HG03575 (cell line): ENCODE measurements at regions not wholly inside any gene's neighbourhood (a gene's known extent, or its start where the extent isn't known, plus 50 kb on each side); places are given as distances from the start of the nearest gene placed in this dataset.

Experiments used
- ATAC-seq: cut with Tn5 transposase; IDR thresholded peaks from one replicate; pipeline ENCODE4 v1.9.1; 2021; ENCODE audit not compliant: unreplicated experiment, insufficient number of reproducible peaks, low FRiP score; ENCODE audit errors: extremely low read depth

DNA sequence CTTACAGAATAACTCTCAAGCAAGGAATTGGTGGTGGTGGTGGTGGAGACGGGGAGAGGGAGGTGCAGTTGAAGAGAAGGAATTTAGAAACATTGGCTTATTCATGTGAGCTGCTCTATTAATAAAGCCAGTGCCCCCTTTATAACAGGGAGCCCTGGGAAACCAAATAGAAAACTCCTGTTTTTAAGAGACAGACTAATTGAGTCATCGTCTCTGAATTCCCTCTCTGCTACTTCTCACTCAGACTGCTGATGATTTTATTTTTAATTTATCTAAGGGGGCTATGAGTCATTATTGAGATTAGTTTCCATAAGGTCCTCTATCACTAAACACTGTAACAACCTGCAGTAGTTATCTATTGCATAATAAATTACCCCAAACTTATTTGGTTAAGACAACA, 145.9 kb upstream of the GALNT15 start:
- ATAC-seq = no peak

DNA sequence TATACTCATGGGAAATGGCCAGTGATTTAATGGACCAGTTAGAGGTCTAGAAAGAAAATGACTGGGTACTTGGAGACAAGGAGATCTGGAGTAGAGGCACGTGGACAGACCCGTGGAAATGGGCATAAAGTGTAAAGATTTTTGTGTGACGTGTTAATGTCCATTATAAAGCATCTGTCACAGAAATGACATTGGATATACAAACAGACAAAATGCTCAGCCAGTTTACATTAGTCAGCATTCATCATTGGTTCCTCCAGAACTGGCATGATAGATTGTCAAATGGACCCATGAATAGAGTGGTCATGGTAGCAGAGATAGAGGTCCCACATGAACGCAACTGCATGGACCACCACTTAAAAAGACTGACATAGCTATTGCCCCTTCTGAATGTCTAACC, 144.1 kb upstream of the GALNT15 start:
- ATAC-seq = no peak

DNA sequence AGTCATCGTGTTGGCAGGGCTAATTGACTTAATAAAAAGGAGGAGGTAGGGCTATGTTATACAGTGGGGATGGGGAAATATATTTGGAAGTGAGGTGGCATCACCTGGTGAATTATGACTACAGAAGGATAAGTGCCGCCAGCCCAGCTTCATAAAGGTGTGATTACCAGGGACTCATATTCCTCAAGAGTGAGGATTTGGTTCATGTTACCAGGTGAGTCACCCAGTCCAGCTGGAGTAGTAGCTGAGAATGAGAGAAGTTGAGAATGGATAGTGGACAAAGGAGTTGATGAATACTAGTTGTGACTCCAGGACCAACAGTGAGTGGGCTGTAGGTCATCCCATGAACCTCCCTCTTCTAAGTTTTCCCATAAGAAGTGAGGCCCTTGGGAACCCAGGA, 143.0 kb upstream of the GALNT15 start:
- no peak for ATAC-seq

DNA sequence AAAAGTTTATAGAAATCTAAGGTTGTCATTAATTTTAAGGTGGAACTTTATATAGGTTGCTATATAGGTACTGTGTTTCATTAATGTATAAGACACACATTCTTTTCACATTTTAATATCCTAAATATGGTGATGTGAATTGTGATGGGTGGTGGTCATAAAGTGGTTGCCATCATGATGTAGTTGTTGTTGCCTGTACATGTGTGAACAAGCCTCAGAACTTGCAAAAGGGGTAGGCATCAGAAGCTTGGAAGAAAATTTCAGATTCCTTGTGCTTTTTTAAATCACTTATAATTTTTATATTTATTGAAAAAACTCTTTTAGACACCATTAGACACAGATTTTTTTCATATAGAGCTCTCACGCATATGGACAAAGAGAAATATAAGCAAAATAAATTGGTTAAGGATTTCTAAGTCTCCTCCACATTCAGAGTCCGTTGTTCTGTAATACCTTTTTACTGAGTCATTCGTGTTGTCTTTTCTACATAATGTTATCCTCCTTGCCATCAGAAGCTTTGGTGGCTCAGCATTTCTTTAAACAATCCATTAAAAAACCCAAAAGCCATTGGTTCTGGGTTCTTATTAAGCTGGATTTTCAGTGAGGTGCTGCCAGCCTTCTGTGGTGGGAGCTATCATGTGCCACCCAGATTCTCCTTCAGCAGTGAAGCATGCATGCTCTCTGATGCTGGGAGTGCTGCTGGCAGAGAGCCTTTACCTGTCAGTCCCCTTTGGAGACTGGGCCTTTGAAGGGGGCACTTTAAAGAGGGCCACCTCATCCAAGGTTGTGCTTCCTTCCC, 140.4 kb upstream of the GALNT15 start:
- no peak for ATAC-seq

DNA sequence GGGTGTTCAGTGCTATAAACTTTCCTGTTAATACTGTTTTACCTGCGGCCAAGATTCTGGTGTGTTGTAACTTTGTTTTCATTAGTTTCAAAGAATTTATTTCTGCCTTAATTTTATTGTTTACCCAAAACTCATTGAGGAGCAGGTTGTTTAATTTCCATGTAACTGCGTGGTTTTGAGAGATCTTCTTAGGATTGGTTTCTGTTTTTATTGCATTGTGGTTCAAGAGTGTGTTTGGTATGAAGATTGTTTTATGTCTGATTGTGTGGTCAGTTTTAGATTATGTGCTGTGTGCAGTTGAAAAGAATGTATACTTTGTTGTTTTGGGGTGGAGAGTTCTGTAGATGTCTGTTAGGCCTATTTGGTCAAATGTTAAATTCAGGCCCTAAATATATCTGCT, 133.5 kb upstream of the GALNT15 start:
- ATAC-seq = no peak

DNA sequence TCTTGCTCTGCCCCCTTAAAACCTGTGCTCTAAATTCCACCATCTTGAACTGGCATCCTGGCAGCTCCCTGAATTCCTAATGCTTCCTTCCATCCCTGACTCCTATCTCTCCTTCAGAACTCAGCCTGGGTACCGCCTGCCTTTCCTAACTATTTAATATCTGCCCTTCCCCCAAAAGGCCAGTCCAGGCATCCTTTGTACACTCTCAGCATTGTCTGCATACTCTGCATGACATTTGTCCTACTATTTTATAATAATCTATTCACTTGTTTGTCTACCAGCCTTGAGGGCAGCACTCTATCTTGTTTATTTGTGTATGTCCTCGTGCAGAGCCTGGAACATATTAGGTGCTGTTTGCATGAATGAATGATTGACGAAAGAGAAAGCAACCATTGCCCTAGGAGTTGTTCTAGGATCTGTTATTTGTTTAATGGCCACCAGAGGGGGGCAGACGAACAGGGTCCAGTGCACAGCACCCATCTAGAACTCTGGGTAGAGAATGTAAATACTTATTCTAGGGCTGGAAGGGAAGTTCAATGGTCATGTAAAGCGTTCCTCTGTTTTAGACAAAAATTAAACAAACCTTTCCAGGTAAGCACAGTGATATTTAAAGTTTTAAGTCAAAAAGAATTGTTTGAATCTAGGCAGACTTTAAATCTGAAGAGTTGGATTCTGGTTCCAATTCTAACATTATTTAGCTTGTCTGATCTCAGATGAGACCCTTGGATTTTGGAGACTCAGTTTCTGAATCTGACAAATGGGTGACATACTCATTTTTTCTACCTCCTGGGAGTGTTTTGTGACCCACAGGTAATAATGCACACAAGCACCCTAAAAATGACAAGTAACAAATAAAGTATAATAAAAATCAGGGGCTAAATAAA, 125.8 kb upstream of the GALNT15 start:
- ATAC-seq = no peak

DNA sequence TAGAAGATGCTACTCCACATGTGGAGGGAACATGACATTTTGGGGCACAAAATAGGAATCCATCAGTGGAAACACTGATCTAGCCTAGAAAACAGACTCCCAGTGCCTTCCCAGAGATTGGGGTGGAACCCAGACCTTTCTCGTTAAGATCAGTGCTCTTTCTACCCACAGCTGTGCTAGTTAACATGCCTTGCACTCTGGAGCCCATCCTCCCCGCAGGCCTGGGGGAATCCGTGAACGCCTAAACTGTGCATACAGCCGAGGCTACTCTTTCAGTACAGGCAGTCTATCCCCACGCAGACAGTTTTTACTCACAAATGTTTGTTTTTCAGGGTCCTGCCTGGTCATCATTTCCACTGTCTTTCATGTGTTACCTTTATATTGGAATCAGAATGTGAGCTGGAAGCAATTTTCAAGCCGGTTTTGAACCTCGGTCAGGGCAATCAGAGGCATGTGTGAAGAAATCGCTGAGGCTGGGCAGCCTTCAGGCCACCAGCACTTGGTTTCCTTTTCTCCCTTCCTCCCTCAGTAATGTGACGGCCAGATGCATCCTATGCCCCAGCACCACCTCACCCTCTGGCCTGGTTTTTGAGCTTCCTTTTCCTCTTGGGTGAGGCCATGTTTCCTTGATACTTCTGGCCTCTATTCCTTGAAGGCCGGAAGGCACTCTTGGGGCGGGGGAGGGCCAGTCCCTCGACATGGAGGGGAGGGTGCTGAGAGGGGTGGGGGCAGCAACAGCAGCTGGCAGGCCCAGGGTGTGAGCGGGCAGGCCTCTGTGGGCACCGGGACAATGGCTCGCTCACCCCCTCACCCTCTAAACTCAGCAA, 123.6 kb upstream of the GALNT15 start:
- ATAC-seq = no peak

DNA sequence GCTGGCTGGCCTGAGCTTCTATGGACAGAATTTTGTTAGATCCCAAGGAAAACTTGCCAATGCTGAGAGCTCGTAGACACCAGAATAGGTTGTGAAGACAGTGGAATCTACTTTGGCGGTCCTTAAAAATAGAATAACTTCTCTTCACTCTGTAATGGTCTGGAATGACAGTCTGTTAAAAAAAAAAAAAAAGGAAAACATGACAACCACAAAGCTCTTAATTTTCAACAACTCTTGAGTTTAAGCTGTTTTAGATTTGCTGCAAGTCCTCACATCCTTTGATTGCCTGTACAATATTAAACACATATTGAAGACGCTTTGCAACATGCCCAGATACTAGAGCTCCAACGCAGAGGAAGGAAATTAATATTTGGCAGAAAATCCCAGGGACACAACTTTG, 122.8 kb upstream of the GALNT15 start:
- ATAC-seq = no peak

DNA sequence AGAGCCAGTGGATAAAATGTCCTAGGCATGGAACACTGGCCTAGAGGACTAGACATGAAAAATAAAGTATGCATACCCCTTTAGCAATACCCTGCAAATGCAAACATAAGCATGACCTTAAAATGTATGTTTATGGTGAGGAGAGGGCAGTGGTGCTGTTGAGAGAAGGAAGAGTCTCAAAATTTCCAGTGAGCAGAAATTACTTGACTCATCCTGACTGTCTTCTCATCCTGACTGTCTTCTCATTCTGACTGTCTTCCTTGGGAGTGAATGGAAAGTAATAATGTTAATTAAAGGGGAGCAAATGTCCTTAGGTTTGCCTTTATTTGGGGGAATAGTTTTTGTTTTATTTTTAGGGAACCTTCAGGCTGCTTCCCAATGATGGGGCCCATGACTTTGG, 121.5 kb upstream of the GALNT15 start:
- no peak for ATAC-seq

DNA sequence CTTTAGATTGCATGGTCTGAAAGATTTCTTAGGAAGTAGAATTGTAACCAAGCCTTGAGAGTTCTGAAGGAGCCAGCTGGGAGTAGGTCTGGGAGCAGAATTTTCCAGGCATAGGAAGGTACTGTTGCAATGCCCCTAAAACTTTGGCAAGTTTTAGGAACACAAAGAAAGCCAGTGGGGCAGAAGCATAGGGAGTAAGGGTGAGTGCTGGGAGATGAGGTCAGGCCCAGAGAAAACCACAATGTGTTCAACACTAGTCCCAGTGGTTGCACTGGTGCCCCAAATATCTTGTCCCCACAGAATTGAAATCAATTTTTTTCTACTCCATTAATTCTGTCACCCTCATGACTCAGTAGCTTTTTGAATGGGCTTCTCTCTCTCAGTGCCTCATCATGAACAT, 120.7 kb upstream of the GALNT15 start:
- no peak for ATAC-seq

DNA sequence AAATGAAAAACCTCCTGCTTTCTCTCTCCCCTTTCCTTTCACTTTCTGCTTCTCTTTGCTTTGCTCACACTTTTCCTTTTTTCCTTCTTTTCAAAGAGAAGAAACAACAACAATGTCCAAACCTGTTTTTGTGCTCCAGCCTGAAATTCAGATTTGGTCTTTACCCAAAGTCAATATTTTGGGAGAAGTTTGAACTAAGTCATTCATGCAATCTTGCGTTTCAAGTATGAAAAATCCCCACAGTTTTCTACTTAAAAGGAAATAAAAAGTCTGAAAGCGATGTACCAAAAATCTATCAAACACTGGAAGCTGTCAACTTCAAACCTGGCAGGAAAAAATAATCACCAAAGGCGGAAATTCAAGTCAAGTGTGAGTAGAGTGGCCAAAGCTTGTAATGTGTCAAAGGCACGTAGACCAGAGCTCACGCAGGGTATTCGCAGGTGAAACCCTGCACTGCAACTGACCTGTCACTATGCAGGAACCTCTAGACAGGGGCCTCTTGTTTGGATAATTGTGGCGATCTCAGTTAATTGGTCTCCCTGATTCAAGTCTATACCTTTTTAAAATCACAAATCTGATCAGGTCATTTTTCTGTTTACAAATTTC, 118.8 kb upstream of the GALNT15 start:
- ATAC-seq = no peak

DNA sequence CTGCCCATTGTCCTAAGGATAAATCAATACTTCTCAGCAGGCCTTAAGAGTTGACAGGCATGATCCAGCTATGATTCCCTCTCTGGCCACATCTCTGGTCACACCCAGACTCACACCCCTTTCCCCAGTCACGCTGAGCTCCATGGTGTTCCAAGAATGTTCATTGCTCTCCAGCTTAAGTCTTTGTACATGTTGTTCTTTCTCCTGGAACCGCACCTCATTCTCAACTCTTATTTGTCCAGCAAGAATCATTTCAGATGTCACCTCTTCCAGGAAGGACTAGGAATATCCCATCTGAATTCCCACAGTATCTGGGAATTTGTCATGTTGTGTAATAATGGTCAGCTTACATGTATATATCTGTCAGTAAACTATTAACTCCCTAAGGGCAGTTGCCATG, 118.3 kb upstream of the GALNT15 start:
- ATAC-seq = no peak

DNA sequence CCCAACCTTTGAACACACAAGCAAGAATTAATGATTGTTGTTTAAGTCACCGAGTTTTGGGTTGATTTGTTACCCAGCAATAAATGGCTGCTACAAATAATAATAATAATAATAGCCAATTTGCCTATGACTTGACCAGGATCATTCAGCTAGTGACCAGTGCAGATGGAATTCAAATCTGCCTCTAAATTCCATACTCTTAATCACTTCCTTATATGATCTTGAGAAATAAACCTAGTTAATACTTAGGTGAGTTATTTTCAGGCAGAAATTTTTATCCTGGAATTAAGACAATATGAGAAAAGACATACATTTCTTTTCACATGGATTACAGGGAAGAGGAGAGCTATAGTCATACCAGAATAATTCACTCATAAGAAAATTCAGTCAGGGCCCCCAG, 116.0 kb upstream of the GALNT15 start:
- ATAC-seq = no peak

DNA sequence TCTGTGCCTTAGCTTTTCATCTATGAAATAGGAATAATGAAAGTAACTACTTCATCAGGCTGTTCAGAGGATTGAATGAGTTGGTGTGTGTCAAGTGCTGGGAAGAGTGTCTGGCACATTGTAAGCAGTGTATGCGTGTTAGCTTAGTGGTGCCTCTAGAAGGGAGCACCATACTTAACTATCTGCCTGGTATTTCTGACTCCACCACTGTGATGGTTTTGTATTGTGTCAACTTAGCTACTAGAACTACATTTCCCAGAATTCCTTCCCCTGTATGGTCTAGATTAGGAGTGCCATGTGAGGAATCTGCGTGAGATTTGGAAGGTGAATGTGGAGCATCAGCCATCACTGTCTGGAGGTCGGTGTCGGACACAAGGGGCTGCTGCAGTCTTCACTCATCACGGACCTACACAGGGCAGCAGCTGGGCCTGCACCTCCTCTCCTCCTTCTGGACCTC, 115.4 kb upstream of the GALNT15 start:
- no peak for ATAC-seq

DNA sequence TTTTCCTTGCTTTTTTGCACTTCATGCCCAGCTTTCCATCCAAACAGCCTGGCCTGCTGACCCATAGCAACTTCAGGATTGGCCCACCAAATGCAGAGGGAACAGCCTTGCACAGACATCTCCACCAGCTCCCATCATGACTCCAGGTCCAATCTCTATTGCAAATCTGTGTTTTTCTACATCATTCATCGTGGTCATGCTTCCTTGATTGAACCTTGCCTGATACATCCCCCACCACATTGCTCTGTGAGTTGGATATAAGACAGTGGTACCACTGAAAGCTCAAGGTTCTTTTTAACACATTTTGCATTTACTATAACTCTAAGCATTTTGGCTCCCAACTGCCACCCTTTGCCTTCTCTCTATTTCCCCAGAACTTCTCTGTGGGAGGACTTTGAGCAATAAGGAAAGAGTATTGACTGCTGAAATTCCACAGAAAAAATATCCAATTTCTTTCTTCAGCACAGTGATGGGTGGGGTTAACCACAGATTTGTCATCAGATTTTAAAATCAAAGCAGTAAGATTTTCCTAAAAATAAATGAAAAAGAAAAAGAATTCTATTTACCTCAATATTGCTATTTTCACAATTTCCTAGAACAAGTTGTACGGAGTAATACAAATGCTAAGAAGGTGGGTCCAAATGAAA, 114.6 kb upstream of the GALNT15 start:
- ATAC-seq = no peak

DNA sequence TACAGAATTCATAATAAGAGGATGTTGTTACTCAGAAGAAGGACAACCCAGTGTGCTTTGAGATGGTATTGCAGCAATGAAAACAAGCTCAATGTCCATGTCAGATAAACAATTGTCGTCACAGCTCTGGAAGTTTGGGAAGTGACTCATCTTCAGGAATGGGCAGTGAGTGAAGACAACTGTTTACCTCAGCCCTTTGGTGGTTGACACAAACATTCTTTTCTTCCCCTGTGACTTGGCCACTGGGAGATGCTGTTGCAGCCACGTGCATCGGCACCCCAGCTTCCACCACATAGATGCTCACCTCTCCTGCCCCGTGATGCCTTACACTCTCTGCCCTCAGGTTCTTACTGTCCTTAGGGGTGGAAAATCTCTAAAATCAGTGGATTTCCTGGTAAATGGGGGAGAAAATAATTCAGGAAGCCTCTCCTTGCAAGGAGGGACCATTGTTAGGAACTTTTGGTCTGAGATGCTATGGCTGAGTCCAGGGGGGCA, 114.1 kb upstream of the GALNT15 start:
- ATAC-seq = no peak

DNA sequence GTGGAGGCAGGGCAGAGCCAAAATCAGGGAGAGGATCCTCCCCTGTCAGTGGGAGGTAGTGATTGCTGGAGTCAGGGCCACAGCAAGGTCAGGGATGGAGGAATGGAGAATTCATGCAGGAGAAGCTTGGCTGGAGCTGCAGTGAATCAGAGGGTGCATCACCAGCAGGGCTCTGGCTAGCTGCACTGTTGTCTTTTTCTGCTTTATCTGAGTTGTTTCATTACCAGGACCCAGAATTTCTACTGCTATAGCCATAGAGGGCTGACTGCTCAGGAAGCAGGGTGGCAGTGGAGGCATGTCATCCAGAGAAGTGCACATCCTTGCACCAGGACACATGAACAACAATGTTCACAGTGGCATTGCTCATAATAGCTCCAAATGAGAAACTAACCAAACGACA, 113.5 kb upstream of the GALNT15 start:
- no peak for ATAC-seq

DNA sequence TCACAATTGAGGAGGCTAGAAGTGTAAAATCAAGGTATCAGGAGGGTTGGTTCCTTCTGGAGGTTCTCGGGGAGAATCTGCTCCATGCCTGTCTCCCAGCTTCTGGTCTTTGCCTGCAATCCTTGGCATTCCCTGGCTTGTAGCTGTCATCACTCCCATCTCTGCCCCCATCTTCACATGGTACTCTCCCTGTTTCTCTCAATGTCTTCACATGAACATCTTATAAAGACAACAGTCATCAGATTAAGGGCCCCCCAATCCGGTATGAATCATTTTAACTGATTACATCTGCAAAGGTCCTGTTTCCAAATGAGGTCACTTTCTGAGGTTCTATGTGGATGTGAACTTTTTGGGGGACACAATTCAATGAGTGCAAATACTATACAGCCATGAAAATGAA, 113.0 kb upstream of the GALNT15 start:
- ATAC-seq = no peak
